Skeletal muscle satellite cell (primary cell): ENCODE measurements at regions not wholly inside any gene's neighbourhood (a gene's known extent, or its start where the extent isn't known, plus 50 kb on each side); places are given as distances from the start of the nearest gene placed in this dataset.

ENCODE experiments used
- H3K27me3 ChIP-seq: 2 replicates; pipeline ENCODE4 v1.7.0; 2013; ENCODE audit warnings: low read length; ENCODE audit not compliant: control insufficient read depth, insufficient read depth
- H3K36me3 ChIP-seq: 2 replicates; pipeline ENCODE4 v1.7.0; 2013; ENCODE audit warnings: mild to moderate bottlenecking, control low read depth, low read length; ENCODE audit not compliant: insufficient read depth
- H3K4me1 ChIP-seq: 2 replicates; pipeline ENCODE4 v1.7.0; 2013; ENCODE audit warnings: low read length; ENCODE audit not compliant: control insufficient read depth, insufficient read depth
- H3K4me2 ChIP-seq: 2 replicates; pipeline ENCODE4 v1.7.0; 2013; ENCODE audit warnings: mild to moderate bottlenecking, low read length
- H3K4me3 ChIP-seq: 2 replicates; pipeline ENCODE4 v1.7.0; 2013; ENCODE audit warnings: low read length
- H3K9ac ChIP-seq: 2 replicates; pipeline ENCODE4 v1.7.0; 2013; ENCODE audit warnings: mild to moderate bottlenecking, low read depth, low read length, moderate library complexity
- H3K9me3 ChIP-seq: replicated peaks from 2 replicates; pipeline ENCODE4 v1.7.0; 2013; ENCODE audit warnings: mild to moderate bottlenecking, control low read depth, low read length

DNA sequence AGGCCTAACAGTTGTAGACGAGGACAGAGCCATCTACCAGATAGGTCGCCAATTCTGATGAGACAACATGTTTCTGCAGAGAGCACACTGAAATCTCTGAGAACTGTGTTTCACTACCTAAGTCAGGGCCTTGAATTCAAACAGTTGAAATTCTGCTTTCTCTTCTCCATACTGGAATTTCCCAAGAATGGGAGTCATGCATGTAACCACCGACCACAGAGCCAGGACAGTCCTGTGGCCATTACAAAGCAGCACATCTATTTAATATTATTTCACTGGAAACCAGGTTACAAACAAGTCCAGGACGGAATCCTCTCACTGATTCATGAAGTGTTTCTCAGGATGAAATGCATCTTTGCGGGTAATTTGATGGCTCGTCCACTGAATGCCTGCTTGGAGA is 62.0 kb upstream of the ST8SIA6 start:
- H3K4me1 ChIP-seq = peaks cover 23% of the 10 kb centered on the region
- no peaks in the 10 kb centered on the region for H3K27me3 ChIP-seq
- H3K4me2 ChIP-seq = no peak overlapping the region
- H3K9ac ChIP-seq = no peak overlapping the region
- H3K36me3 ChIP-seq = no peaks in the 10 kb centered on the region
- no peaks in the 10 kb centered on the region for H3K9me3 ChIP-seq
- H3K4me3 ChIP-seq = no peak overlapping the region

DNA sequence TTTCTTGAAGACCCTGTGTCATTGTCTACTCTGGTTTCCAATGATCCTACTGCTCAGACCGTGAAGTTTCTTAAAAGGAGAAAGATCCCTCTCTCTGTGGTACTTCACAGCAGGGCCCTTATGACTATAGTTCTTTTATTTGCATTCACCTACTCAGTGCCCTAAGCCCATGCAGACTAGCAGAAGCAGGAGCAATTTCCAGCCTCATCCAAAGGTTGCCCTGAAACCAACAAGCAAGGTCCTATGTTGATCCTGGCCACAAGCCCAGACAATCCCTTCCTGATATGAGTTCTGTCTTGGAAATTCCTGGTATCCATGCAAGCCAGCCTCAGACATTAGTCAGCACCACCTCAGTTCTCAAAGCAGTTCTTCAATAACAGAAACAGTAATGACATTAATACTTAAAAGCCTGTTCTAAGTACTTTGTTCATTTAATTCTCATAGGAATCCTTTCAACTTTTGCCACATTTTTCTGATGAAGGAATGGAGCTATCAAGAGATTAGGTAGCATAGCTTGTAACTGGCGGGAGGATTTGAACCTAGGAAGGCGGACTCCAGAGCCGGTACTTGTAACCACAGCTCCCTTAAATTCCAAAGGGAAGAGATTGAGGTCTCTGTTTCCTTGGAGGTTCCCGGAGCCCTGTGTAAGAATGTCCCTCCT is 58.1 kb upstream of the ST8SIA6 start:
- H3K36me3 ChIP-seq = no peaks in the 10 kb centered on the region
- H3K4me1 ChIP-seq = peaks cover 48% of the 10 kb centered on the region
- H3K4me3 ChIP-seq = peak overlapping the region; percentile 36
- peak overlapping the region; percentile 77 for H3K9ac ChIP-seq
- peak overlapping the region; percentile 68 for H3K4me2 ChIP-seq
- H3K27me3 ChIP-seq = no peaks in the 10 kb centered on the region
- no peaks in the 10 kb centered on the region for H3K9me3 ChIP-seq

DNA sequence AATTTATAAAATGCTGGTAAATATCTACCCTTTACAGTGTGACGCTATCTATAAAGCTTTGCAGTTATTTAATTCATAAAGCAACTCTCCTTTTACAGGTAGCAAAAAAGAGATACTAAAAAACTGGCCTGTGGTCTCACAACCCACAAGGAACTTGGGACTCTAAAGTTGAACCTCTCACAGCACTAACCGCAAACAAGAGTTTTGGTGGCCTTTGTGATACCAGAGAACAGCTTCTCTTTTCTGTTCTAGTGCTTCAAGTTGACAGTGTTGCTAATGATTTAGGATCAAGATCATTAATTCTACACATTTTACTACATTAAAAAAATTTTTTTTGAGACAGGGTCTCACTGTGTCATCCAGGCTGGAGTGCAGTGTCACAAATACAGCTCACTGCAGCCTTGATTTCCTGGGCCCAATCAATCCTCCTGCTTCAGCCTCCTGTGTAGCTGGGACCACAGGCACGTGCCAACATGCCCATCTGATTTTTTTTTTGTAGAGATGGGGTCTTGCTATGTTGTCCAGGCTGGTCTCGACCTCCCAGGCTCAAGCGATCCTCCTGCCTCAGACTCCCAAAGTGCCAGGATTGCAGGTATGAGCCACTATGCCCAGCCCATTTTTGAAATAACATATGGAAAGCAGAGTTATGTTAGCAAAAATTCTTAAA is 56.0 kb upstream of the ST8SIA6 start:
- Histone ChIP-seq H3K36me3 (no peaks in the 10 kb centered on the region), H3K4me1 (peaks cover 55% of the 10 kb centered on the region), H3K4me3 (no peak overlapping the region), H3K9ac (peak overlapping the region; percentile 13), H3K9me3 (no peaks in the 10 kb centered on the region), H3K27me3 (no peaks in the 10 kb centered on the region), H3K4me2 (no peak overlapping the region)

DNA sequence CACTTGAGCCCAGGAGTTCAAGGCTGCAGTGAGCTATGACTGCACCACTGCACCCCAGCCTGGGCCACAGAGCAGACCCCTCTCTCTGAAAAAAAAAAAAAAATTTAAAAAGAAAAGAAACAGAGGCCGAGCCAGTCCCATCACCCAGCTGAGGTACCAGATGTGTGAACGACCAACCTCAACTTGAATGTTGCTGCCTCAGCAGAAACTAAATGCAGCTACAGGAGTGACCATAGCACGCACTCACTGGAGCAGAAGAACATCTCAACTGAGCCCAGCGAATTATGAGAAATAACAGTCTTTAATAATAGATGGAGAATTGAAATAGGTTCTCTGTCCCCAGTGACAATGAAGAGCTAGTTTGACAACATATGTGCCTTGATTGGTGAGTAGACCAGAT is 53.1 kb upstream of the ST8SIA6 start:
- Histone ChIP-seq H3K27me3 (no peaks in the 10 kb centered on the region), H3K9me3 (no peaks in the 10 kb centered on the region)

DNA sequence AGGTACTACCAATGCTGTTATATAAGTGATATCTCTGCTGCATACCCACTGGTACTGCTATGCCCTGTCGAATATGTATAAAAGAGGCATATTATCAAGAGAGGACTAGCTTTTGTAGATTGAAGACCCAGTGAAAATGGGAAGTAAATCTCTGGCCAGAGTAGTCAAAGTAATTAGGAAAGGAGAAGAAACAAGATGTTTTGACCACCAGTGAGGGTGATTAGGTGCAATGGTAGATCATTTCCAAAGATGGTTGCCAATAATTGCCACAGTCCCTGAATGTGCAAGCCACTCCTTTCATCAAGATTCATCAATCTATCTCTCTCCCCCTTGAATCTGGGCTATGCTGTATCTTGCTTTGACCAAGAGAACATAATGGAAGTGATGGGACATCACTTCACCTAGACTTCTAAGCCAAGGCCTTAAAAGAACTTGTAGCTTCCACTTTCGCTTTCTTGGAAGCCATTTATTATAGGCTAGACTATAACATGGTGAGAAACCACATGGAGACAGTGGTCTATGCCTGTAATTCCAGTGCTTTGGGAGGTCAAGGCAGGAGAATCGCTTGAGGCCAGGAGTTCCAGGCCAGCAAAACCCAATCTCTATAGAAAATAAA is 52.6 kb upstream of the ST8SIA6 start:
- H3K9me3 ChIP-seq = no peaks in the 10 kb centered on the region
- peaks cover 51% of the 10 kb centered on the region for H3K4me1 ChIP-seq
- H3K9ac ChIP-seq = no peak overlapping the region
- no peaks in the 10 kb centered on the region for H3K27me3 ChIP-seq
- no peak overlapping the region for H3K4me3 ChIP-seq
- no peak overlapping the region for H3K4me2 ChIP-seq
- no peaks in the 10 kb centered on the region for H3K36me3 ChIP-seq

More for the DNA sequence above, 53.1 kb upstream of the ST8SIA6 start:
- Histone ChIP-seq H3K4me3 (no peak overlapping the region), H3K9ac (no peak overlapping the region), H3K36me3 (no peaks in the 10 kb centered on the region), H3K4me2 (no peak overlapping the region), H3K4me1 (peaks cover 56% of the 10 kb centered on the region)

DNA sequence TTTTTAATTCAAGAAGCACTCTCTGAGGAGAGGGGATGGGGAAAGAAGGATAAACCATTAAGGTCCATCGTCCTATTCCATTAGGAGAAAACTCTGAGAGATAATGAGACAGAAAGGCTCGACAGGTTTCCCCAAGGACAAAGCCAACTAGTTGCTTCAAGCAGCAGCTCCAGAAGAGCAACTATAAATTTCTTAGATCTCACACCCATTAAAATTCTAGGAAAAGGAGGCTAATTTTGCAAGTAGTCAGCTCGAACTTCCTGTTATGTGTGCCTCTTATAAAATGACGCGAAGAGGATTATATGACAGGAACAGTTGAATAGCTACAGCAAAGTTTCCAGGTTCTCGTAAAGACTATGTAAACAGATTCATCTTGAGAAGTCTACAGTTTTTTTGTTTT is 52.0 kb upstream of the ST8SIA6 start:
- H3K4me1 ChIP-seq = peaks cover 46% of the 10 kb centered on the region

DNA sequence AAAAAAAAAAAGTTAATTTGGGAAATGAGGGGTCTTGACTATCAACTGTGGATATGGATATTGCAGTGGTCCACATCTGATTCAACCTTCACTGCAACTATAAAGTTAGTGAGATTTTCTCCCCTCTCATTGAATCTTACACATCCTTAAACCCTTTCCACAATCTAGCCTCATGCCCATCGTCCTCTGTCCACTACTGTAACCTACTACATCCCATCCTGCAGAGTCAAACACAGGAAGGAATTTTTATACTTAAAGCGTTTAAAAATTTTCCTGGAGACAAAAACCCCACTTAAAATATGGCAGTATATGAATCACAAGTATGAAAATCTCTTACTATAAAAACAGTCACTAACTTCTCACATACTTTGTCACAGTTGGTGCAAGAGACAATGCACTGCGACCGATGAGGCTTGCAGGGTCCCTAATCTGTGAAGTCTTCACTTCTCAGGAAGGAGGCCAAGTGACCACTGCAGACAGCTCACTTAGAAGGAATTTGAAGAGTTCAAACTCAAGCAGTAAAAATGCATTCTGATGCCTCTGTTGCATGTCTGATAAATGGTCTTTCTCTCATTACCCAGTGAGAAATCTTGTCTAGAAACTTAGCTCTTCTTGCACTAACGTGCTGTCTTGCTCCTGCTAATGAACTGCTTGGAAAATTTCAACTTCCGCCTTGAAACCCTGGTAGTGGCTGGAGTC is 50.3 kb upstream of the ST8SIA6 start:
- Histone ChIP-seq H3K4me2 (peak overlapping the region; percentile 39), H3K4me1 (peaks cover 29% of the 10 kb centered on the region), H3K9me3 (no peaks in the 10 kb centered on the region), H3K4me3 (peak overlapping the region; percentile 26), H3K36me3 (no peaks in the 10 kb centered on the region), H3K9ac (peak overlapping the region; percentile 32), H3K27me3 (no peaks in the 10 kb centered on the region)

More for the DNA sequence above, 52.0 kb upstream of the ST8SIA6 start:
- no peaks in the 10 kb centered on the region for H3K36me3 ChIP-seq
- no peaks in the 10 kb centered on the region for H3K27me3 ChIP-seq
- H3K4me2 ChIP-seq = no peak overlapping the region
- no peak overlapping the region for H3K9ac ChIP-seq
- H3K9me3 ChIP-seq = no peaks in the 10 kb centered on the region
- no peak overlapping the region for H3K4me3 ChIP-seq
